HCT116 (cell line): ENCODE measurements at regions not wholly inside any gene's neighbourhood (a gene's known extent, or its start where the extent isn't known, plus 50 kb on each side); places are given as distances from the start of the nearest gene placed in this dataset.

Source experiments
- CBX3 ChIP-seq: IDR thresholded peaks from 2 replicates; pipeline ENCODE4 v1.6.1; 2012; ENCODE audit warnings: low read depth
- CEBPB ChIP-seq: IDR thresholded peaks from 2 replicates; pipeline ENCODE4 v1.6.1; 2012; ENCODE audit warnings: low read depth
- EGR1 ChIP-seq: IDR thresholded peaks from 2 replicates; pipeline ENCODE4 v1.6.1; 2012; ENCODE audit warnings: low read depth
- EZH2 ChIP-seq: fragments of 200-600 bp; sonication (generic); IDR thresholded peaks from 2 replicates; pipeline ENCODE4 v1.6.1; 2017; ENCODE audit warnings: antibody characterized with exemption, mixed run types
- EZH2phosphoT487 ChIP-seq: fragments of 200-600 bp; IDR thresholded peaks from 2 replicates; pipeline ENCODE4 v1.6.1; 2018; ENCODE audit warnings: antibody characterized with exemption, borderline replicate concordance
- POLR2A ChIP-seq: IDR thresholded peaks from 2 replicates; pipeline ENCODE4 v1.7.0; 2011; ENCODE audit warnings: borderline replicate concordance; ENCODE audit not compliant: insufficient read depth, insufficient read length; ENCODE audit errors: extremely low read depth
- POLR2AphosphoS5 ChIP-seq: IDR thresholded peaks from 2 replicates; pipeline ENCODE4 v1.6.1; 2011; ENCODE audit warnings: mild to moderate bottlenecking, low read depth, low read length, moderate library complexity
- RAD21 ChIP-seq: IDR thresholded peaks from 2 replicates; pipeline ENCODE4 v1.6.1; 2012; ENCODE audit warnings: low read depth, mild to moderate bottlenecking
- SP1 ChIP-seq: IDR thresholded peaks from 2 replicates; pipeline ENCODE4 v1.6.1; 2012; ENCODE audit warnings: low read depth
- SRF ChIP-seq: IDR thresholded peaks from 2 replicates; pipeline ENCODE4 v1.6.1; 2012; ENCODE audit warnings: low read depth
- TCF7L2 ChIP-seq: IDR thresholded peaks from 2 replicates; pipeline ENCODE4 v1.7.0; 2011; ENCODE audit warnings: borderline replicate concordance, inconsistent platforms; ENCODE audit not compliant: insufficient read depth, insufficient read length; ENCODE audit errors: extremely low read depth
- ZFX ChIP-seq: fragments of 450-650 bp; IDR thresholded peaks from 2 replicates; pipeline ENCODE4 v1.6.1; 2017
- TF ChIP-seq, protein P1 (sequence below): IDR thresholded peaks from 2 replicates; pipeline ENCODE4 v1.6.1; 2012
- TF ChIP-seq, protein P2 (sequence below), 3 experiments: fragments of 200-600 bp in 1 of 3; sonication (generic) in 1 of 3; IDR thresholded peaks in 2 of 3; conservative IDR thresholded peaks in 1 of 3; 2 replicates each; pipeline ENCODE4 v1.5.1; 2012 to 2017; ENCODE audit warnings: low read depth in 2 of 3, low read length in 2 of 3, antibody characterized with exemption in 1 of 3, borderline replicate concordance in 1 of 3, control low read depth in 1 of 3, mild to moderate bottlenecking in 1 of 3, mixed read lengths in 1 of 3, mixed run types in 1 of 3, moderate library complexity in 1 of 3; ENCODE audit not compliant: insufficient read depth in 1 of 3

DNA sequence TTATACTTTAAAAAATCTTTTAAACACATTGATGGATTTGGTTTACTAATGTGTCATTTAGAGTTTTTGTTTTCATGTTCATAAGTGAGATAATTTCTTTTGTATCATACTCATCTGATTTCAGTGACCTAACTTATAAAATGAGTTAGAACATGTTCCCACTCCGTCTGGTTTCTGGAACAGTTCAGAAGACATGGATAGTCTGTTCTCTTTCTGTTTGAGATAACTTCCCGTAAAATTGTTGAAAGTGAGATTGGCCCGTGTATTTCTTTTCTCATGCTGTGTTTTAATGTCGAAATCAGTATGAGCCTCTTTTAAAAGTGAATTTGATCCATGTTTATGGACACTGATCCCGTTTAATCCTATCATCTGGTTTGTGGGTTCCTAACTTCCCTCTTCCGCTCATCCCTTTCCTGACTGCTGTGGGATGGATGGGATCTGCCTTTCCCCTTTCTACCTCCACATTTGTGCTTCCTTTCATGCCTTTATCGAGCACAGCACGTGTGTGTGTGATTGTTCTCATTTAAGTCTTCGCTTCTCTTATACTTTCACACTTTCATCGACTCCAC lies 78.9 kb downstream of the COPS8 start:
- TF ChIP-seq POLR2AphosphoS5: no peak
- no peak for TF ChIP-seq SRF
- no peak for TF ChIP-seq EZH2
- TF ChIP-seq, protein P1, sequence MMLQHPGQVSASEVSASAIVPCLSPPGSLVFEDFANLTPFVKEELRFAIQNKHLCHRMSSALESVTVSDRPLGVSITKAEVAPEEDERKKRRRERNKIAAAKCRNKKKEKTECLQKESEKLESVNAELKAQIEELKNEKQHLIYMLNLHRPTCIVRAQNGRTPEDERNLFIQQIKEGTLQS: no peak
- TF ChIP-seq, protein P2, sequence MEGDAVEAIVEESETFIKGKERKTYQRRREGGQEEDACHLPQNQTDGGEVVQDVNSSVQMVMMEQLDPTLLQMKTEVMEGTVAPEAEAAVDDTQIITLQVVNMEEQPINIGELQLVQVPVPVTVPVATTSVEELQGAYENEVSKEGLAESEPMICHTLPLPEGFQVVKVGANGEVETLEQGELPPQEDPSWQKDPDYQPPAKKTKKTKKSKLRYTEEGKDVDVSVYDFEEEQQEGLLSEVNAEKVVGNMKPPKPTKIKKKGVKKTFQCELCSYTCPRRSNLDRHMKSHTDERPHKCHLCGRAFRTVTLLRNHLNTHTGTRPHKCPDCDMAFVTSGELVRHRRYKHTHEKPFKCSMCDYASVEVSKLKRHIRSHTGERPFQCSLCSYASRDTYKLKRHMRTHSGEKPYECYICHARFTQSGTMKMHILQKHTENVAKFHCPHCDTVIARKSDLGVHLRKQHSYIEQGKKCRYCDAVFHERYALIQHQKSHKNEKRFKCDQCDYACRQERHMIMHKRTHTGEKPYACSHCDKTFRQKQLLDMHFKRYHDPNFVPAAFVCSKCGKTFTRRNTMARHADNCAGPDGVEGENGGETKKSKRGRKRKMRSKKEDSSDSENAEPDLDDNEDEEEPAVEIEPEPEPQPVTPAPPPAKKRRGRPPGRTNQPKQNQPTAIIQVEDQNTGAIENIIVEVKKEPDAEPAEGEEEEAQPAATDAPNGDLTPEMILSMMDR (IDR thresholded peaks at IDR 0.05 in 2 of 3, conservative IDR thresholded peaks at IDR 0.05 in 1 of 3; ENCODE audit: borderline replicate concordance in 1 of 3, insufficient read depth in 1 of 3, low read depth in 2 of 3, low read length in 2 of 3): no peak
- TF ChIP-seq CEBPB: no peak
- no peak for TF ChIP-seq ZFX
- TF ChIP-seq CBX3: no peak
- no peak for TF ChIP-seq SP1
- TF ChIP-seq TCF7L2: no peak
- TF ChIP-seq POLR2A: no peak
- no peak for TF ChIP-seq EZH2phosphoT487
- no peak for TF ChIP-seq EGR1
- TF ChIP-seq RAD21: no peak
